HG02798 (cell line): ENCODE measurements at regions not wholly inside any gene's neighbourhood (a gene's known extent, or its start where the extent isn't known, plus 50 kb on each side); places are given as distances from the start of the nearest gene placed in this dataset.

Experiments used
- ATAC-seq: cut with Tn5 transposase; IDR thresholded peaks from one replicate; pipeline ENCODE4 v1.9.1; 2021; ENCODE audit warnings: mild to moderate bottlenecking; ENCODE audit not compliant: unreplicated experiment, poor library complexity

DNA sequence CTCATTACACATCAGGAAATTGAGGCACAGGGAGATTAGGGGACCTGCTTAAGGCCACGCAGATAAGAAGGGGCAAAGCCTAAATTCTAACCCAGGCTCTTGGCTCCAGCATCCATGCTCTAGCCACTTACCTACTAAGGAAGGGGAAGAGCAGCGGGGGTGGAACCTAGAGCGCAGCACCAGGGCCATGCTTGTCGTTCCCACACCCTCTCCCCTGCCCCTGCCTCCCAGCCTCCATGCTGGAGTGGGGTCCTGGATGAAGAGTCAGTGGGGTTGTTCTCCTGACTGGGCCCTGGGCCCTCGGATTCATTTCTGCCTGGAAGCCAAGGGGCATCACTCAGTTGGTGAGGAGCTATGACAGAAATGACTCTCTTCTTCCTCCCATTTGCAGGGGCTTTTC is 133.3 kb downstream of the FOXD2 start:
- ATAC-seq: no peak

DNA sequence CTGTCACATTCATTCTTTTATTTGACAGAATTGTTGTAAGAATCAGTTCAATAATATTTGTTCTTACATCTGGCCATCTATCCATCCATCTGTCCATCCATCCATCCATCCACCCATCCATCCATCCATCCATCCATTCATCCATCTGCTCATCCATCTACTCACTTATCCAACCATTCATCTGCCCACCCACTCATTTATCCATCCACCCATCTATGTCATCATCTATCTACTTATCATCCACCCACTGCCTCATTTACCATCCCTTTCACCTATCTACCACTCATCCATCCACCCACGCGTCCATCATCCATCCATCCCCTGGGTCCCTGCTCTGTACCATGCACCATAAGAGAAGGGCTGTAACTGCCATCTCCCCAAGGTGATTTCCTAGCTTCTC is 134.1 kb downstream of the FOXD2 start:
- no peak for ATAC-seq

DNA sequence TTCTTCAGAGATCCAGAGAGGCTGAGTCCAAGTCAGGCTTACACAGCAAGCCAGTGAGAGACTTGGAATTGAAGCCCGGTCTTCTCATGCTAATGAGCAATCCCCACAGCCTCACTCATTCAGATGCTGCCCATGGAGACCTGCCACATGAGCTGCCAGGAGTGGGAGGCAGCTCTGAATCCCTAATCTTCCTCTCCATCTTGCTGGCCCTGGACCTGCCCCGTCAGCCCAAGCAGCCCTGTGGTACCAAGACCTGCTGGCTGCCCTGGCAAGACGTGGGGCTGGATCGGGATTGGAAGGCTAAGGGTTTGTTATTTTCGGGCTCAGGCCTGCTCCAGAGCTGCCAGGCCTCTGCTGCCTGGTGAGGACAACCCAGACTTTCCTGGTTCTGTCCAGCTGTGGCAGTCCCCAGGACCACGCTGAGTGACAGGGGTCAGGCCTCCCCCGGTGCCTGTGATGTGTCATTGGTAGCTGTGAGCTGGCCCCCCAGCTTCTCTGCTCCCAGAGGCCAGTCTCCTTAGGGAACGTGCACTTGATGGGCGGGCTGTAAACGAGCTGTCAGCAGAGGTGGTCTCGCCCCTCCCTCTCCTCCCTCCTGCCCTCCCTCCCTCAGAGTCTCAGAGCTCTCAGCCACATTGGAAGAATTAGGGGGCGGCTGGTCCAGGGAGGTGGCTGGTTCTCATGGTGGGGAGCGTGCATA is 135.0 kb downstream of the FOXD2 start:
- ATAC-seq: no peak

DNA sequence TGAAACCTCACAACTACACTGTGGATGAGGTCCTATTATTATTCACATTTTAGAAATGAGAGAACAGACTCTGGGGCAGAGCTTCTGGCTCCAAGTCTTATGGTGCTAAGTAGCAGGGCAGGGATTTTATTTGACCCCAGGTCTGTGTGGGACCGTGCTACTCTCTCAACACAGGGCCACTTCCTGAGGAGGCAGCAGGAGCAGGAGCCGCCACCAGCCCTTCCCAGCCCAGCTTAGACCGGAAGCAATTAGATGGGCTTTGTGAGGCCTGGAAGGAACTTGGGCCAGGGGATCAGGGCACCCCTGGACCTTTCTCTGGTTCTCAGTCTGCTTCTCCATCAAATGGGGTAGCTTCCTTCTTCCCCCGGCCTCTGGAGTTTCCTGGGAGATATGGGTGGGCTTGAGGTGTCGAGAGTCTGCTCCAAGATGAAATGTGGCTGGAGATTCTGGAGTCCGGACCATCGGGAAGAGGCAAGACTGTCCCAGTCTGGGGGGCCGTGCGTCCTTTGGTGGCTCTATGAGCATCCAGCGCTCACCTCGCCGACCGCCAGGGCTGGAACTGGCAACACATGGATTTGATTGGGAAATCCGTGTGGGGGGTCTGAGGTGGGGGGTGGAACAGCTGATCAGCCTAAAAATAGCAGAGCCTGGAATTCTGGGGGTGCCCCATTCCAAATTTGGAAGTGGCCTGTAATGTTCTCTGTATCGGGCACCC is 136.8 kb downstream of the FOXD2 start:
- no peak for ATAC-seq

DNA sequence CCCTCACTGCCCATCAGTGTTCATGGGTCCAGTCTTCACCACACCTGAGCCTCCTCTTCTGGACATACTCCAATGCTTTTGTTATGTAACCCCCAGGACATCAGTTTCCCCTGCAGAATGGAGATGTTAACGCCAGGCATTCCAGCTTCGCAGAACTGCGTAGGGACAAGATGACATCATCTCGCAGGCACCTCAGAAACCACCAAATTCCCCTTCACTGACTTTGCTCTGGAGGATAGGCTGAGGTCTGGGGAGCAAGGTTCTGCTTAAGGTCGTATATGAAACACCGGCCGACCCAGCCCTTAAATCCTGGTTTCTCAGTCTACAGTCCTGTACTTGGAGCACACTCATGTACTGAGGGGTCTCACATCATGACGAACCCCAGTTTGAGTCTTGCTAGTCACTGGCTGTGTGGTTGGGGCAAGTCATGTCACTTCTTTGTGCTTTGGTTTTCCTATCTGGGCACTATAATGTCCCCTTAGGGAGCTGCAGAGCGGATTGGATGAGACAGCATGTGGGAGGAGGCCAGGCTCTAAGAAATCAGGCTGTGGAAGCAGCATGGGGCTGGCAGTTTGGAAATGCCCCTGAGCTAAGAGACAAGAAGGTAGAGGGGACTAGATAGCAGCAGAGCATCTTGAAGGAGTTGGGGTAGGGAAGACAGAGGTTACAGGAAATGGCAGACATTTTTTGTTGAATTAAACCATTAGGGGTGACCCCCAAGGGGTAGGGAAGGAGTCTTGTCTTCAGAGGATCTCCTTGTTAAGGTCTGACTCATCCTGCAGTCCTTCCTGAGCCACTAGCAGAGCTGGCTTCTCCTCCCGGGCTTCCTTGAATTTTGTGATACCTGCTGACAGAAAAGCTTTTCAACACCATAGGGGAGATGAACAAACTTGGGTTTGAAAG is 138.3 kb downstream of the FOXD2 start:
- ATAC-seq: no peak

DNA sequence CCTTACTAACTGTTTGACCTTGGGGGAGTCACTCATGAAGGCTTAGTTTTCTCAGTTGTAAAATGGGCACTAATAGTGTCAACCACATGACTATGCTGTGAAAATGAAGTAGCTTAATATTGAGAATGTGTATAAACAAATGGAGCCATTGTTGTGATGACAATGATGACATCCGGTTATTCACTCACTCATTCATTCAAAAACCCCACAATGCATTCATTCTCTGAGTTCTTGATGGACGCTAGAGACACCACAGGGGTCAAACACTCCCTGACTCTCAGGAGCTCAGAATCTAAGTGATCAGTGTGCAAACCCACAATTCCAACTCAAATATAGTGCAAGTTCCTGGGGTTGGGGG is 138.9 kb downstream of the FOXD2 start:
- no peak for ATAC-seq

DNA sequence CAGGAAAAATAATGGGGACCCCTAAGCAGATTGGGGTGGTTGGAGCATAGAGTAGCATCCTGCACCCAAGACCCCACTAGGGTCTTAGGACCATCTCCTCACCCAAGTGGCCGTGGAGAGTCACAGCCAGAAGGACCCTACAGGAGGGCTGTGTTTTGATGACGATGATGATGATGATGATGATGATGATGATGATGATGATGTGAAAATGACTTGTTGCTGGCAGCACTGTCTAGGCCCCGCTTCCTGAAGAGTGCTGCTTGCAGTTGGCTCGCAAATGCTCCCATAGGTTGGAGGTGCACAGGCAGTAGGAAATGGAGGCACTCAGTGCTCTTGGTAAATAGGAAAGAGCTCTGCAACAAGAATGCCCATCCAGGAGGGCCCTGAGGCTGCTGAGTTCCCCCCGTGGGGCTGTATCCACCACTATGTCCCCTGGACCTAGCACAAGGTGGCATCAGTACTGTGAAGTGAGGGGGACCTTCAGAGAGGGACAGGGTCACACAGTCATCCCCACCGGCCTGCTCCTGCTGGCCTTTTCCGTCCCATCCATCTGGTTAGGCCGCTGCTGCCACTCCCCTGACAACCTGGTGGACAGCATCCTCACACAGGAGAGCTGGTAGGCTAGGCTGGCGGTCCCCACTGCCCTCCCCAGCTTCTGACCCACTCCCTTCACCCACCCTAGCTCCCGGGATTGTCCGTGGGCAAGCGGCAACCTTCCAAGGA is 139.6 kb downstream of the FOXD2 start:
- no peak for ATAC-seq

DNA sequence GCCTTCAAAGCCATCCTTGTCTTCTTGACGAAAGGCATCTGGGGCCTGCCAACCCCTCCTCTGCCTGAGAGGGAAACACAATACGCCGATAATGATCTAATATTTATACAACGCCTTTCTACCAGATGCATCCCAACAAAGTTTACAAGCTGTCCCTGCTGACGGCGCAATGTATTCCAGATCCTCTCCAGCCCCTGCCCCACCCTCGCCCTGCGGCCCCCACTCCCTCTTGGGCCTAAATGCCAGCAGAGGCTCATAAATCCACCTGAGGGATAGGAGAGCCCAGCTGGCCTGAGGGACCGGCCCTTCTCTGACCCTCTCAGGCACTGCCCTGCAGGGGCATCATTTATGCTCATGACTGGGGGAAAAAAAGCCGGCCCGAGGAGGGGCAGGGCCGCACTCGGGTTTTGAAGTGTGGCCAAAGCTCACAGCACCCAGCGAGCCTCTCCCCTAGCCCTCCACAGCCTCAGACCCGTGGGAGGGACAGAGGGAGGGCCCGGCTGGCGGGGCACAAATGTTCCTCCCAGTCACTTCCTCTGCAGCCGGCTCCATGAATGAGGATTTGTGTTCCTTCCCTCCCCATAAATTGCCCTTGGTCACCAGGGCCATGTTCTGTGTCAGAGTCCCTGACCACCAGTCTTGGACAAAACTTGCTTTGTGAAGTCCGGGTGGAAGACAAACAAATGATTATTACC is 140.3 kb downstream of the FOXD2 start:
- no peak for ATAC-seq

DNA sequence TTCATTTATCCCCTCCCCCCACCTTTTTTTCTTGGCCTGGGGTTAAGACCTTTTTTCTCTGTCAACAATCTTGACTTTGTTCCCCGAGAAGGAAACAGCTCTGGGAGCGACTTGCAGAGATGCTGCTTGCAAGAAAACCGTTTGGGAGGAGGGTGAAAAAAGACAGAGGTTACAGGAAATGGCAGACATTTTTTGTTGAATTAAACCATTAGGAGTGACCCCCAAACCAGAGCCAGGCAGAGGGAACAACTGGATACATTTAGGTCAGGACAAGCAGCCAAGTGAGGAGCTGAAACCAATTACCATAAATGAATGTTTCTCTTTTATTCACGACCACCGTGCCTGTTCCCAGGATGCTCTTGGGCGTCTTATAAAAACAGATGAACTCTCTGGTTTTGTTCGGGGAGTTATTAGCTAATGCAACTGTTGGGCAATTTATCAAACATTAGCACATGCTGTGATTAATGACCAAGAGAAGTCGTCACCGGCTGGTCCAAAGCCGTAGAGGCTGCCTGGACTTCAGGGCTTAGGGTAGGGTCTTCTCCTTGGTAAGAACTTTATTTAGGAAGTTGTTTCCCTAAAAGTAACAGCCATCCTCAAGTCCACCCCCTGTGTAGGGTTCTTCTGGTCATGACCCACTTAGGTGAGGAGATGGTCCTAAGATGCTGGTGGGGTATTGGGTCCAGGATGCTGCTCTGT is 141.0 kb downstream of the FOXD2 start:
- ATAC-seq: no peak

DNA sequence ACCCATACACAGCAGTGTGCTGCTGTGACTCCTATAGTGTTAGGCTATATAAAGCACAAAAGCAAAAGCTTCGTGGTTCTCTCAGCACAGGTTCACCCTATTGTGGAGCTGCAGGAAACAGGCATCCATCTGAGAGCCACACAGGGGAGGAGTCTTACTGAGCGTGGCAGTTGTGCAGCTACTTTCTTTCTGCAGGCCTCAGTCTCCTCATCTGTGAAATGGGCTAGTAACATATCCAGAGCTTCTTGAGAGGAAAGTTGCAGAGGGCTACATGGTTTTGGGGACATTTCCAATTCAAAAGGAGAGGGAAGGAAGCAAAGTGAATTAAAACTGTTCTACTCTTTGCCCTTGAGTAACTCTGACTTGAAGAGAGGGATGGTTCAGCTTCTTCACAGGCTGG is 142.0 kb downstream of the FOXD2 start:
- no peak for ATAC-seq

DNA sequence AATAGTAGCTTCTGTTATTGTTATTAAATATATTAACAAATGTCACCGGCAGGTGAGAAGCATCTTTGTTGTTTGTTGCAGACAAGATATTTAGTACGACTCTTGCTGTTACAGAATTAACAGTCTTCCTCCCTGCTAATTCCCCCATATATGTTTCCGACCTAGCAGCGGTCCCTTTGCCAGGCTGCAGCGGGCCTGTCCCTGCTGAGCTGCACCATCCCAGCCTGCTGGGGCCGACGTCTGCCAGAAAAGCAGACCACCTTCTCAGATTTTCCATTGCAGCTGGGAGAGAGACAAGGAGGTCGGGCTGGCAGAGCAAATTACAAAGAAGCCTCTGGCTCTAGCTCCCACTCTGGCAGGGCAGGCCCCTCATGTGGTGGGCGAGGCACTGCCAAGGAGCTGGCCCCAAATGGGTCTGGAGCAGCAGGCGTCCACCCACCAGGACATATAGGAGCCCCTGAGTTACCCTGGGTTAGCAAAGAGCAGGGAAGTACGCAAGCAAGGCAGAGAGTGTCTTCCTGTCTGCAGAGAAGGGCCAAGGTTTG is 142.7 kb downstream of the FOXD2 start:
- no peak for ATAC-seq

DNA sequence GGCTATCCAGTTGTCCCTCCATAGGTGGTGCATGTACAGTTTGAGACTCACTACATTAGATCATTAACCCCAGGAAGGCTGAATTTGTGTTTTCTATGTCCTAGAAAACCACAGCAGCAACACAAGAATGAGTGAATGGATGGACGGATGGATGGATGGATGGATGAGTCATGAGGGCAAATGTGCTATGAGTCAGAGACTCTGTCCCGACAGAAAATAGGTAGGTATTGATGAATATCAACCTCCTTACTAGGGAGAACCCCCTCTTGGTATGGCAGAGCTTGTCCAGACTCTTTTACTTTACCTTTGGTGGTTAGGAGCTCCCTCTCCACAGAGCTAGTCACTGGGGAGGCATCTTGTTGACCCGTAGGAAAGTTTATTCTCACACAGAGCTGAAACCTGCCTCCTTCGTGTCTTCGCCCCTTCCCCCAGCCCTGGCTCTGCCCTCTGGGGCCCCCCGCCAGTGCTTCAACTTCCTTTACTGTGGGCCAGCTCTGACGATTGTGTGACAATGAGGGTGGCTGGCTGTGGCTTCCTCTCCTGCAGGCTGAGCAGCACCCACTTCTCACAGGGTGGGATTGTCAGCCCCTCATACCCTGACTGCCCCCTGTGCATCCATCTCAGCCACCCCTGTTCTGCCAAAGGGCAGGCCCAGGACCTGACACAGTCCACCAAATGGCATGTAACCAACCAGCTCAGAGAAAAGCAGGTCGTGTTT is 145.2 kb downstream of the FOXD2 start:
- ATAC-seq: no peak

DNA sequence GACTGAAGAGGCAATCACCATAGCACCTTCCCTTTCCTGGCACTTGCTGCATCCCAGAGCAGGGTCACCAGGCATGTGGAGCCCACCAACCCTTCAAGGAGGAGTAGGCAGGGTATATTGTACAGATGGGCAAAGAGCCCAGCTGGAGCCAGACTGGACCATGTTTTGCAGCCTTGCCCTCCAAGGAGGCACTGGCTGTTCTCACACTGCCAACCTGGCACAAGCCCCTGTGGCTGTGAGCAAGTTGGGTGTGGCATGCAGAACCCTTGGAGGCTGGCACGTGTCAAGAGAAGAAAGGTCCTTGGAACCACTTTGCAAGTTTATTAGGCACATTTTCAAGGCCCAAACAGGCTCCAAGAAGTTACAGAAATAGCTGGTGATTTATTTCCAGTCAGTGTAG is 146.4 kb downstream of the FOXD2 start:
- no peak for ATAC-seq

DNA sequence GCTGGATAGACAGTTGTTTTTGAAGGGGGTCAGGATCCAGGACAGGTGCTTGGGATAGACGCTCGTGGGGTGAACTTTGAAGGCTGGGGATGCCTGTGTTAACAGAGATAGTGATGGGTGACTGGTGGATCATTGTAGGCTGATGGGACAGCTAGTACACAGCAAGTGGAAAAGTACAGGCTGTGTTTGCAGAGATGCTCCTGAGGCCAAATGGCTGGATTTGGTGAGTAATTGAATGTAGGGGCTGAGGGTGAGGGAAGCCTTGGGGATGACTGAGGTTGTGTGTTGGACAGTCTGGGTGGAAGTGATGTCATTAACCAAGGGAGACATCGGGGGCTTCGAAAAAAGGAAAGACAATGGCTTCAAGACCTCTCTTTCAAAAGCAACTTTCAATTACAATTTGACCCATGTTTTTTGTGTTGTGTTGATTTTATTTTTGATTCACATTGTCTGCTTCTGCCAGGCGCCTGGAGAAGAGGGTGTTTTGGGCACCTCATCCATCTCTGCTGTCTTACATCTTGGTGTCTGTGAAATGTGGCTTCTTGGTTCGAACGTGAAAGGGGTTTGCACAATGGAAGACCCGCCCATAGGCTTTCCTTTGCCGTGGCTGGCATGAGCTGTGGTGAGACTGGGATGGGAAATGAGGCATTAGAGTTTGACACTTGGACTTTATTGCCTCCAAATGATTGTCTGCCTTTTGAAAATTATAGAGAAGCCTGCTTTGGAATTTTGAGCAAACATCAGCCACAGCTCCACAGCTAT is 147.5 kb downstream of the FOXD2 start:
- no peak for ATAC-seq

DNA sequence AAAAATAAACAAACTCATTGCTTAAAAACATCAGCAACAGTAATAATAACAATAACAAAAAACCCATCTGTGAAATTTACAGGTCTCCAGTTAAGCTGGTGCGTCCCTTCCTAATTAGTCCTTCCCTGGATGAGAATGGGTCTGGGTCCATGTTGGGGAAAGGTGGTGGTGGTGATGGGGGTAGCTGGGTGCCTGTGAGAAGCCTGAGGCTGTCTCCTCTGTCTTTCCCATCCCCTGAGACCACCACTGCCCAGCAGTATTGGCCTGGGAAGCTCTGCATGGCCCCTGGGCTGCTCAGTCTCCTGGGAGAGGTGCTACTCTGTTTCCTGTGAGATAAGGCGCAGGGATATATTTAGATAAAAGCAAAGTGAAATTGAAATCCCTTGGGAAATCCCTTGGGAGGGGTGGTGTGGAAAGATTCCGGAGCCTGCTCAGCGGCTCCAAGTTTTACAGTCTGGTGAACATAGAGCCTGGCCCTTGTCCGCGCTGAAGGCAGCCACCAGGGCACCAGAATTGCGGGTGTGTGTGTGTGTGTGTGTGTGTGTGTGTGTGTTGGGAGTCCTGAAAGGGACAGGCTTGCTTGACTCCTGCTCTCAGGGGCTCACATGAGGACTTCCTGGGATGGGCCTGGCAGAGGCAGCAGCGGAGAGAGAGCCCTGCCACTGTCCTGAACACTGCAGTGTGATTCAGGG is 150.2 kb downstream of the FOXD2 start:
- ATAC-seq: no peak

DNA sequence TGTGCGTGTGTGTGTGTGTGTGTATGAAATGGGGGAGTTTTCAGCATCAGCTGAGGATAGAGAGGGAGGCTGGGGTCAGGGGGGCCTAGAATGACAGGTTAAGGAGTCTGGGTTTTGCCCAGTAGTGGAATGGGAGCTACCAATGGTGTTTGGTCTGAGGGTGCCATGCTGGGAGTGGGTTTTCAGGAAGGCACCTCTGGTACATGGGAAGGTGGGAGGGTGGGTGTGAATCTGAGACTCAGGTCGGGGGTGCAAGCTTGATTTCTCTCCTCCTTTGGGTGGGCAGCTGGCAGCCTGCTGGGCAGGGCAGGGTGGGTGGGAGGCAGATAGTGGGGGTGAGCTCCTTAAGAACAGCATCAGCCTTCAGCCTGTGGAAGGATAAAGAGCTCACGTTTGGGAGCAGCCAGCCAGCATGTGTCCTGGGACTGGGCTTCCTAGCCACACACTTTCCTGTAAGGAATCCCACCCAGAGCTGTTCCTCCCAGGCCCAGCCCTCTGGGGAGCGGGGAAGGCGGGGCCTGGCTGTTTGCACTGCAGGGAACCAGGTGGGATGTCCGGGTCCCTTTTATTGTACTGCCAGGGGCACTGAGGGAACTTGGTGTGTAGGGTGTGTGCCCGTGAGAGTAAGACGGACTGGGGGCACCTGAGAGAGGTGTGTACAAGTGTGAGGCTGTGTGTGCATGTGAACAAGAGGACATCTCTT is 152.8 kb downstream of the FOXD2 start:
- ATAC-seq: no peak

DNA sequence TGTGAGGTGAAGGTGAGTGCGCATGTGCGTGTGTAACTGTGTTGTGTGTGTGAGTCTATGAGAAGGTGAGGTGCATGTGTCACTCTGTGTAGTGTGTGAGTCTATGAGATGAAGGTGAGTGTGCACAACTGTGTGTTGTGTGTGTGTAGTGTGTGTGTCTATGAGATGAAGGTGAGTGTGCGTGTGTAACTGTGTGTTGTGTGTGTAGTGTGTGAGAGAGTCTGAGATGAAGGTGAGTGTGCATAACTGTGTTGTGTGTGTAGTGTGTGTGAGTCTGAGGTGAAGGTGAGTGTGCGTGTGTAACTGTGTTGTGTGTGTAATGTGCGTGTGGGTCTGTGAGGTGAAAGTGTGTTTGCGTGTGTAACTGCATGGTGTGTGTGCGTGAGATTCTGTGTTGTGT is 154.0 kb downstream of the FOXD2 start:
- no peak for ATAC-seq
